T-cell (primary cell): ENCODE measurements at regions not wholly inside any gene's neighbourhood (a gene's known extent, or its start where the extent isn't known, plus 50 kb on each side); places are given as distances from the start of the nearest gene placed in this dataset.
A peak's percentile ranks its signal among the peaks of the same experiment; 100 is the strongest.

Experiments used
- ATAC-seq, 4 experiments: fragments of 200-7000 bp in 3 of 4; fragments of 150-1000 bp in 1 of 4; cut with Tn5 transposase; replicated peaks in 1 of 4; 1 replicate in 3 of 4; 2 replicates in 1 of 4; pipeline ENCODE4 v1.10.0; 2021; ENCODE audit warnings: moderate library complexity in 3 of 4, mild to moderate bottlenecking in 2 of 4, moderate number of reproducible peaks in 1 of 4
- CTCF ChIA-PET, 2 donors: fragments of 300-600 bp; sonication (Branson Sonifier 250); formaldehyde crosslinking; loops; one replicate each; lab custom pipeline; 2022; ENCODE audit warnings: antibody characterized with exemption in 2 of 2; lab: Charles Lee
- POLR2A ChIA-PET, 2 donors: fragments of 300-600 bp; sonication (Branson Sonifier 250); formaldehyde crosslinking; loops; one replicate each; lab custom pipeline; 2022; ENCODE audit warnings: antibody characterized with exemption in 2 of 2; lab: Charles Lee
- DNase-seq, 35 experiments: peaks; one replicate each; pipeline versions ENCODE4 v3.0.0 to v3.0.0-alpha.2; 2013 to 2023
- H3K27ac ChIP-seq: one replicate; pipeline ENCODE4 v1.5.1; 2013; ENCODE audit warnings: low read length
- H3K27me3 ChIP-seq, 2 experiments: replicated peaks in 1 of 2; 1 replicate in 1 of 2; 2 replicates in 1 of 2; pipeline versions ENCODE4 v1.6.1 to v1.7.0; 2013; ENCODE audit warnings: low read length in 1 of 2, mixed read lengths in 1 of 2; ENCODE audit not compliant: control insufficient read depth in 2 of 2, insufficient read depth in 2 of 2; ENCODE audit errors: extremely low read depth in 1 of 2
- H3K36me3 ChIP-seq, 2 donors: 1 replicate in 1 of 2; 2 replicates in 1 of 2; pipeline versions ENCODE4 v1.6.1 to v1.7.0; 2013; ENCODE audit warnings: low read length in 1 of 2; ENCODE audit not compliant: control insufficient read depth in 2 of 2, insufficient read depth in 1 of 2; ENCODE audit errors: extremely low read depth in 1 of 2
- H3K4me1 ChIP-seq, 2 experiments: 1 replicate in 1 of 2; 2 replicates in 1 of 2; pipeline versions ENCODE4 v1.6.1 to v1.7.0; 2013; ENCODE audit warnings: low read length in 2 of 2, mixed read lengths in 1 of 2; ENCODE audit not compliant: insufficient read depth in 2 of 2, control insufficient read depth in 1 of 2; ENCODE audit errors: extremely low read depth in 1 of 2
- H3K4me3 ChIP-seq, 2 donors: 1 replicate in 1 of 2; 2 replicates in 1 of 2; pipeline versions ENCODE4 v1.5.1 to v1.7.0; 2013; ENCODE audit warnings: mild to moderate bottlenecking in 2 of 2, low read length in 1 of 2, moderate library complexity in 1 of 2; ENCODE audit not compliant: control insufficient read depth in 1 of 2; ENCODE audit errors: extremely low read depth in 1 of 2
- H3K9me3 ChIP-seq: 2 replicates; pipeline ENCODE4 v1.7.0; 2013
- H3K27ac Mint-ChIP-seq, 2 donors: one replicate each; pipeline ENCODE4 v1.8.0; 2020 to 2021; ENCODE audit warnings: mild to moderate bottlenecking in 2 of 2, mixed read lengths in 2 of 2
- H3K27me3 Mint-ChIP-seq, 2 donors: one replicate each; pipeline ENCODE4 v1.8.0; 2021 to 2022; ENCODE audit warnings: mixed read lengths in 2 of 2
- H3K36me3 Mint-ChIP-seq: one replicate; pipeline ENCODE4 v1.8.0; 2021; ENCODE audit warnings: mixed read lengths
- H3K4me1 Mint-ChIP-seq, 3 donors: one replicate each; pipeline ENCODE4 v1.8.0; 2020 to 2022; ENCODE audit warnings: mixed read lengths in 3 of 3, mild to moderate bottlenecking in 1 of 3
- H3K4me3 Mint-ChIP-seq, 3 donors: one replicate each; pipeline ENCODE4 v1.8.0; 2020 to 2022; ENCODE audit warnings: mild to moderate bottlenecking in 3 of 3, mixed read lengths in 3 of 3, moderate library complexity in 3 of 3
- H3K9me3 Mint-ChIP-seq, 3 donors: one replicate each; pipeline ENCODE4 v1.8.0; 2020 to 2022; ENCODE audit warnings: mixed read lengths in 3 of 3
- WGBS: methylation state at CpG from one replicate; pipeline ENCODE4 v1.1.5; 2013; ENCODE audit warnings: missing lambda C conversion rate; ENCODE audit not compliant: insufficient coverage; 5-methylcytosine and 5-hydroxymethylcytosine counted together

DNA sequence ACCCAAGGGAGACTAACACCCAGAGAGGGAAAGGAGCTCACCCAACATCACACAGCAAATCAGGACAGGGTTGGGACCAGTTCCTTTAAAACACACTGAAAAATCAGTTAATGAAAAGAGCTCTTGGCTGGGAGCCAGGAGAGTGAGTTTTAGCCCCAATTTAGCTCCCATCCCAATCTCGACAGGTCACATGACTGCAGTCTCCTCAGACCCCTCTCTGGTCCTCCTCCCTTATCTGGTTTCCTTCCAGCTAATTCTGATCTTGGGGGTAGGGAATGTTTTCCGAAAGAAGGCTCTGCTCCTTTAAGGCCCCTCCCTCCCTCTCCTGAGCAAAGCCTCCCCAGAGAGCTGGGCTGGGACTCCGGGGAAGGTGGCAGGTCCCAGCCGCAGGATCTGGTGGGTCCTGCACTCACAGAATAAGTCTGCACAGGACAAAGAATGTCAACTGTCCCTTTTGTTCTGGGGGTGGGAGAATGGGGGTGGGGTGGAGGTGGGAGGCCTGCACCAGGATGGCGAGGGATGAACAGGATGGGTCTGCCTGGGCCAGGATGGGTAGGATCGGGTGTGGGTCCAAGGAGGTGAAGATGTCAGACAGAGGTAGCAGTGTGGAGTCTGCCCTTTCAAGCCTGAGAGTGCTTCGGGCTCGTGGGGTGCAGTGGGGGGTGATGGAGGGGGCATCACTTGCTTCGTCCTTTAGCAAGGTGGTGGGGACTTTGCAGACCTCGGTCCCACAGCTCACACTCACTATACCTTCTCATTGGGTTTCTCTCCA lies 57.3 kb upstream of the SSBP3 start:
- no peak for ATAC-seq
- no peaks in the 10 kb centered on the region for H3K9me3 ChIP-seq
- H3K27ac Mint-ChIP-seq: peak overlapping the region in 1 of 2 donors; percentile 55
- no peaks in the 10 kb centered on the region for H3K36me3 ChIP-seq
- no peaks in the 10 kb centered on the region for H3K36me3 Mint-ChIP-seq
- WGBS: 98% methylated on average over 4 of the region's 10 CpGs
- H3K4me1 ChIP-seq: peaks cover 24 to 66% of the 10 kb centered on the region in 2 experiments
- no peak for DNase-seq
- H3K4me3 ChIP-seq: no peak overlapping the region
- no peaks in the 10 kb centered on the region for H3K27me3 Mint-ChIP-seq
- ChIA-PET CTCF (interaction anchor here in 1 of 2 donors (0.5 to 0.6 kb wide), 2 partner anchors 35 to 37 kb away, joined by 3 to 4 read pairs; no protein-coding TSS in a partner anchor), POLR2A (interaction anchor here (0.6 to 0.7 kb wide), 3 partner anchors 21 to 539 kb away, joined by 3 to 7 read pairs (median 4); no protein-coding TSS in a partner anchor)
- H3K27me3 ChIP-seq: no peaks in the 10 kb centered on the region
- H3K4me1 Mint-ChIP-seq: peaks cover 34 to 46% (median 39%) of the 10 kb centered on the region in 3 donors
- no peak overlapping the region for H3K4me3 Mint-ChIP-seq
- H3K27ac ChIP-seq: no peak overlapping the region
- no peaks in the 10 kb centered on the region for H3K9me3 Mint-ChIP-seq

DNA sequence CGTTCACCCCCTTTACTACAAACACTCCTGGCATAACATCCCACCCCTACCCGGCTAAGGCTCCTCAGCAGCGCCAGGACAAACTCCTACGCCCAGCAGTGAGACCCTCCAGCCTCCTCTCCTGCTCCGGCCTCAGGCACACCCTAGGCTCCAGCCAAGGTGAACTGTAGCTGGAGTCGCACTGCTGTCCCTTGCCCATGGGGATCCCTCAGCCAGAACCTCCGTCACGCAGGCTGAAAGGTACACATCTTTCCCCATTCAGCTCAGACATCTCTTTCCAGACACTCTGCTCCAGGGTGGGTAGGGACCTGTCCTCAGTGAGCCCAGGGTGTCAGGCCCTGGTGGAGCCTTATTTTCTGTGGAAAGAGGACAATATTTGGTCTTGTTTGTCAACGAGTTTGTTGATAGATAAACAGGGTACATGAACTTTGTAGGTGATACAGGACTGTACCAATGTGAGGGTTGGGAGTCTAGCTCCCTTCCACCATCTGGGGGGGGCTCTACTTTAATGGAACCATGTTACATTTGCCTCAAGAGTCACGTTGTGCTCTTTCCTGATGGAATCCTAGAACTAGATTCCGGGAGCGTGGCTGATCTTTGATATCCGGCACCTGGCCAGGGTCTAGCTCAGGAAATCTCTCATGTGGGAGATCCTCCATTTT lies 56.5 kb upstream of the SSBP3 start:
- H3K36me3 ChIP-seq: no peaks in the 10 kb centered on the region
- ChIA-PET POLR2A (interaction anchor here (0.6 to 0.7 kb wide), 3 partner anchors 22 to 1004 kb away, joined by 3 to 7 read pairs (median 4); no protein-coding TSS in a partner anchor), CTCF (no interaction called here)
- H3K4me1 ChIP-seq: peaks cover 24 to 66% of the 10 kb centered on the region in 2 experiments
- no peak overlapping the region for H3K27ac ChIP-seq
- Mint-ChIP-seq H3K36me3 (no peaks in the 10 kb centered on the region), H3K27ac (peak overlapping the region in 1 of 2 donors; percentile 61), H3K9me3 (no peaks in the 10 kb centered on the region), H3K4me3 (no peak overlapping the region), H3K4me1 (peaks cover 40 to 49% (median 42%) of the 10 kb centered on the region in 3 donors), H3K27me3 (no peaks in the 10 kb centered on the region)
- ATAC-seq (no peak), DNase-seq (no peak)
- no peaks in the 10 kb centered on the region for H3K9me3 ChIP-seq
- no peak overlapping the region for H3K4me3 ChIP-seq
- no peaks in the 10 kb centered on the region for H3K27me3 ChIP-seq
- 100% methylated on average over 7 of the region's 13 CpGs for WGBS

DNA sequence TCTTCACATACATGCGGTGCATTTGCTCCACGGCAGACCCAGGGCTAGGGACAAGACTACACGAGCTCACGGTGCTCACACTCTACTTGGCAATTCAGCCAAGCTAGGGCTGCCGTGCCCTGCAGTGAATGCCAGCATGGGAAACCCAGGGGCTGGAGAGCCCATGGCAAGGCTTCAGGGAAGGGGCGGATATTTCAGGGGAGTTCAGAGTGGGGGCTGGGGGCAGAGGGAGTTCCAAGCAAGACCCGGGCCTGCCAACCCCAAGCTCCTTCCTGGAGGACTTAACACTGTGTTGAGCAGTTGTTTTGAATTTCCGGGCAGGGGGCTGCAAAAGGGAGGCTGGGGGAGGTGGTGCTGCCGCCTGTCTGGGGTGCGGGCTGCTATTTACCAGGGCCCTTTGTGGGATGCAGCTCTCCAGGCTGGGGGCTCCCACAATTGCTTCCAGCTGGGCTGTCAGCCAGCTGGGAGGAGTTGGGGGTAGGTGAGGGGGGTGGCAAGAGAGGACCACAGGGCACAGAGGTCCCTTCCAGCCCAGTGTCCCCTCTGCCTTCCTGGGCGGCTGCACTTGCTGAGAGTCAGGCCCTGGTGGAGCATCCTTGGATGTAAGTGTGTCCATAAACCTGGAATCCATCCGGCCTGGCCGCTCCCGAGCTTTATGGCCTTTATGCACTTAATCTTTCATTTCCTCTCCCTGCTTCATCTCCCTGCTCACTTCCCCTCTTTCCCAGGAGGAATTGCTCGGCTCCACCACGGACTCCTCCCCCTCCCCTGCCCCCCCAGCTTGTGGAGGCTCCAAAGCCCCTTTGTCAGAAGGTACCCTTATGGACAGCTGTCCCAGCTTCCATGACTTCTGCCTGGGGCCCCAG lies 55.8 kb upstream of the SSBP3 start:
- no peak for ATAC-seq
- Histone ChIP-seq H3K36me3 (no peaks in the 10 kb centered on the region), H3K9me3 (no peaks in the 10 kb centered on the region), H3K27me3 (no peaks in the 10 kb centered on the region), H3K4me1 (peaks cover 24 to 66% of the 10 kb centered on the region in 2 experiments), H3K27ac (no peak overlapping the region), H3K4me3 (no peak overlapping the region)
- Mint-ChIP-seq H3K4me3 (no peak overlapping the region), H3K4me1 (peaks cover 40 to 47% (median 42%) of the 10 kb centered on the region in 3 donors), H3K36me3 (no peaks in the 10 kb centered on the region), H3K9me3 (no peaks in the 10 kb centered on the region), H3K27me3 (no peaks in the 10 kb centered on the region), H3K27ac (peak overlapping the region; percentile 57 to 90)
- POLR2A ChIA-PET: interaction anchor here in 1 of 2 donors (0.6 to 0.7 kb wide), 2 partner anchors 24 to 1003 kb away, joined by 3 read pairs; no protein-coding TSS in a partner anchor
- no peak for DNase-seq
- CTCF ChIA-PET: no interaction called here
- 93% methylated on average over 16 of the region's 16 CpGs for WGBS

DNA sequence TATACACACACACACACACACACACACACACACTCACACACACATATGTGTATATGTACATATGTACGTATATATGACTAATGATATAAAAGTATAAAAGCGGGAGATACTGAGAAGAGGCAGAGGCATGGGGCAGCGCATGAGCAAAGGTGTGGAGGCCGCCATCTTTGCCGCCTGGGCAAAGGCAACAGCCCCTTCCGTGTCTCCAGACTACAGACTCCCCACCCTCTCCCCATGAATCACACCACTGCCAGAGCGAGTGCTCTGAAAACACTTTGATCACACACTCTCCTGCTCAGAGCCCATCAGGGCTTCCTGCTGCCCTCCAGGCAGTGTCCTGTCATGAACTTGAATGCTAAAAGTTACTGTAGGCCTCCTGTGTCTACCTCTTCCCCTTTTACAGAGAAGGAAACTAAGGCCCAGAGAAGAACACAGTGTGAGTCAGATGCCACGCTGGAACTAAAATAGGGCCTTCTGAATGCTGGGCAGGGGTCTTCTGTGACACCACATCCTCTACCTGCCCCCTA lies 54.7 kb upstream of the SSBP3 start:
- Histone ChIP-seq H3K9me3 (no peaks in the 10 kb centered on the region), H3K4me3 (no peak overlapping the region), H3K27ac (peak overlapping the region; percentile 20), H3K4me1 (peaks cover 24 to 66% of the 10 kb centered on the region in 2 experiments), H3K36me3 (no peaks in the 10 kb centered on the region), H3K27me3 (no peaks in the 10 kb centered on the region)
- H3K4me3 Mint-ChIP-seq: peak overlapping the region in 1 of 3 donors; percentile 66
- peak overlapping the region; percentile 74 to 90 for H3K27ac Mint-ChIP-seq
- CTCF ChIA-PET: interaction anchor here in 1 of 2 donors (1.3 kb wide), 1 partner anchor 16 kb away, joined by 3 read pairs; no protein-coding TSS in a partner anchor
- DNase-seq: peak in 1 of 35 experiments; percentile 14
- no peaks in the 10 kb centered on the region for H3K36me3 Mint-ChIP-seq
- WGBS: 98% methylated on average over 5 of the region's 8 CpGs
- no peak for ATAC-seq
- H3K9me3 Mint-ChIP-seq: no peaks in the 10 kb centered on the region
- no peaks in the 10 kb centered on the region for H3K27me3 Mint-ChIP-seq
- POLR2A ChIA-PET: no interaction called here
- H3K4me1 Mint-ChIP-seq: peaks cover 40 to 47% (median 42%) of the 10 kb centered on the region in 3 donors

DNA sequence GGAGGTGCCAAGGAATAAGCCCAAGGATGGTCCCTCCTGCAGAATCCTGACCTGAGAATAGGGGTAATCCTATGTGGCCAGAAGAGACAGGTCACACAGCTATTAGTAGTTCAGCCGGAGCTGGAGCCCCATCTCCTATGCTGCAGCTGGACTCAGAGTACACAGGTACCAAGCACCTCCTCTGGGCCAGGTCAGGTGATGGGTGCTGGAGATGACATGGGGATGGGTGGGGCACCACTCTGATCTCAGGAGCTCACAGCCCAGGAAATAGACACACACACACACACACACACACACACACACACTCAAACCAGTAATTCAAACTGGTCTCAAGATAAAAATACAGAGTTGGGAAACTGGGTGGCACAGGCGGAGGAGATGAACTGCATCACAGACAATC lies 54.2 kb upstream of the SSBP3 start:
- Histone ChIP-seq H3K27ac (peak overlapping the region; percentile 58), H3K27me3 (no peaks in the 10 kb centered on the region), H3K9me3 (no peaks in the 10 kb centered on the region), H3K4me3 (no peak overlapping the region), H3K36me3 (no peaks in the 10 kb centered on the region), H3K4me1 (peaks cover 24 to 62% of the 10 kb centered on the region in 2 experiments)
- Mint-ChIP-seq H3K9me3 (no peaks in the 10 kb centered on the region), H3K27me3 (no peaks in the 10 kb centered on the region), H3K4me3 (peak overlapping the region; percentile 28 to 66 (median 43)), H3K36me3 (no peaks in the 10 kb centered on the region), H3K27ac (peak overlapping the region; percentile 89 to 96), H3K4me1 (peaks cover 37 to 46% (median 42%) of the 10 kb centered on the region in 3 donors)
- WGBS: no CpG with 5 or more reads among the region's 2 CpGs
- CTCF ChIA-PET: interaction anchor here in 1 of 2 donors (0.5 to 1.3 kb wide), 5 partner anchors 17 to 54 kb away, joined by 3 to 4 read pairs (median 4); partner anchors contain the start of gene SSBP3
- POLR2A ChIA-PET: interaction anchor here (0.5 to 0.7 kb wide), 2 partner anchors 26 to 65 kb away, joined by 3 read pairs; no protein-coding TSS in a partner anchor
- DNase-seq (peak in 34 of 35 experiments; percentile 46 to 74 (median 62)), ATAC-seq (peak; percentile 88 to 98 (median 94))
